Endodermal cell (in vitro differentiated cells): ENCODE measurements at regions not wholly inside any gene's neighbourhood (a gene's known extent, or its start where the extent isn't known, plus 50 kb on each side); places are given as distances from the start of the nearest gene placed in this dataset.

Experiments
- DNase-seq: peaks from one replicate; pipeline ENCODE4 v3.0.0-alpha.2; 2017
- H3K27ac ChIP-seq: 2 replicates; pipeline ENCODE4 v1.5.1; 2013; ENCODE audit warnings: mild to moderate bottlenecking, low read depth, low read length, moderate library complexity
- H3K27me3 ChIP-seq: 2 replicates; pipeline ENCODE4 v1.6.1; 2013; ENCODE audit warnings: mild to moderate bottlenecking, low read length, moderate library complexity; ENCODE audit not compliant: insufficient read depth, control insufficient read depth, poor library complexity, severe bottlenecking
- H3K36me3 ChIP-seq: 2 replicates; pipeline ENCODE4 v1.7.0; 2013; ENCODE audit warnings: mild to moderate bottlenecking, low read length, moderate library complexity; ENCODE audit not compliant: control insufficient read depth, insufficient read depth
- H3K4me1 ChIP-seq: one replicate; pipeline ENCODE4 v1.7.0; 2013; ENCODE audit warnings: low read length; ENCODE audit not compliant: control insufficient read depth, insufficient read depth
- H3K4me3 ChIP-seq: 2 replicates; pipeline ENCODE4 v1.5.1; 2013; ENCODE audit warnings: mild to moderate bottlenecking, low read length, moderate library complexity
- H3K9ac ChIP-seq: 2 replicates; pipeline ENCODE4 v1.6.1; 2013; ENCODE audit warnings: mild to moderate bottlenecking, low read length, moderate library complexity; ENCODE audit not compliant: poor library complexity, severe bottlenecking; ENCODE audit errors: extremely low read depth
- H3K9me3 ChIP-seq: 2 replicates; pipeline ENCODE4 v1.6.1; 2013; ENCODE audit warnings: mild to moderate bottlenecking, low read length, moderate library complexity; ENCODE audit not compliant: control insufficient read depth
- H3K27ac Mint-ChIP-seq: 2 replicates; pipeline ENCODE4 v1.8.0; 2020; ENCODE audit warnings: mixed read lengths
- H3K27me3 Mint-ChIP-seq: 2 replicates; pipeline ENCODE4 v1.8.0; 2021; ENCODE audit warnings: mild to moderate bottlenecking, mixed read lengths; ENCODE audit not compliant: insufficient read depth
- H3K36me3 Mint-ChIP-seq: 2 replicates; pipeline ENCODE4 v1.8.0; 2020; ENCODE audit warnings: low read depth, mixed read lengths
- H3K4me1 Mint-ChIP-seq: 2 replicates; pipeline ENCODE4 v1.8.0; 2020; ENCODE audit warnings: mixed read lengths
- H3K4me3 Mint-ChIP-seq: 2 replicates; pipeline ENCODE4 v1.8.0; 2020; ENCODE audit warnings: mild to moderate bottlenecking, moderate library complexity, mixed read lengths
- H3K9me3 Mint-ChIP-seq: 2 replicates; pipeline ENCODE4 v1.8.0; 2020; ENCODE audit warnings: mild to moderate bottlenecking, mixed read lengths
- CTCF ChIP-seq: fragments of 200-600 bp; sonication (generic); conservative IDR thresholded peaks from 2 replicates; pipeline ENCODE4 v1.5.0; 2021; ENCODE audit warnings: antibody characterized with exemption, mild to moderate bottlenecking
- WGBS, 2 experiments: methylation state at CpG; one replicate each; pipeline versions ENCODE4 v1.1.5 to v1.1.7; 2013; ENCODE audit warnings: missing lambda C conversion rate in 2 of 2, mixed read lengths in 1 of 2; ENCODE audit not compliant: insufficient coverage in 1 of 2, insufficient read length in 1 of 2; 5-methylcytosine and 5-hydroxymethylcytosine counted together

DNA sequence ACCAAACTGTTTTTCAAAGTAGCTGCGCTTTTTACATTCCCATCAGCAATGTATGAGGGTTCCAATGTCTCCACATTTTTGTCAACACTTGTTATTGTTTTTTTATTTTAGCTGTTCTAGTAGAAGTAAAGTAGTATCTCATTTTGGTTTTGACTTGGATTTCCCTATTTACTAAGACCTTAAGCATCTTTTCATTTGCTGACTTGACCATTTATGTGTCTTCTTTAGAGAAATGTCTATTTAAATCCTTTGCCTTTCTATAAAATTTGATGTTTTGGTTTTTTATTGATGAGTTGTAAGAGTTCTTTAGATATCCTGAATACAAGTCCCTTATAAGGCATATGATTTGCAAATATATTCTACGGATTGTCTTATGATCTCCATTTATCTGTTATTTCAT lies 110.6 kb downstream of the CD164 start:
- Mint-ChIP-seq H3K27ac (no peak overlapping the region), H3K27me3 (no peaks in the 10 kb centered on the region), H3K9me3 (peaks cover 23% of the 10 kb centered on the region), H3K4me1 (no peaks in the 10 kb centered on the region), H3K4me3 (no peak overlapping the region), H3K36me3 (peaks cover 24% of the 10 kb centered on the region)
- Histone ChIP-seq H3K27ac (no peak overlapping the region), H3K4me1 (no peaks in the 10 kb centered on the region), H3K4me3 (no peak overlapping the region), H3K9me3 (peaks cover 18% of the 10 kb centered on the region), H3K27me3 (no peaks in the 10 kb centered on the region), H3K36me3 (no peaks in the 10 kb centered on the region), H3K9ac (no peak overlapping the region)
- TF ChIP-seq CTCF = no peak
- WGBS, 2 experiments = 100% methylated on average over 2 of the region's 2 CpGs; no CpG with 5 or more reads in 1 of the 2 experiments
- DNase-seq = no peak

DNA sequence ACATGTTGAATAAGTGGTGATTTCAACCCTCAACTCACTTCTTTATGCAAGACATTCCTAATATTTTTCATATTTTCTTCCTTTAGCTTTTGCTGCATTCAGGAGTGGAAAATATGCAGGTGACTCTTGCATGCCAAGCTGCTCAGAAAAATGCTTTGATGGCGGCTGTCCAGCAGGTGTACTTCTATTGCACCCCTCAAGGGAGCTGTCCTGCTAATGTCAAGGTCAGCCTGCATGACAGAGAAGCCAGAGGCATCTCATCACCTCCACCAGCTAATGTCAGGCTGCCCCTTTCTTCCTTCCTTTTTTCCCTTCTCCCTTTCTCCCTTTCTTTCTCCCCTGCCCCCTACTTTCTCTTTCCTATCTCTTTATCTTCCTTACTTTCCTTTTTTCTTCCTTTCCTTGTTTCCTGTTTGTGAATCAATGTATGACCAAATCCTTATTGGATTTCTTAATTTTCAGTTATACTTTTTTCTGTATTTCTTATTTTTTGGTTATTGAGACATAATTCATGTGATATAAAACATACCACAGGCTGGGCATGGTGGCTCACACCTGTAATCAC lies 112.2 kb downstream of the CD164 start:
- no peak for DNase-seq
- 91 to 100% methylated on average over 1 of the region's 1 CpG for WGBS, 2 experiments
- Histone ChIP-seq H3K27me3 (no peaks in the 10 kb centered on the region), H3K36me3 (no peaks in the 10 kb centered on the region), H3K9me3 (peaks cover 18% of the 10 kb centered on the region), H3K4me3 (no peak overlapping the region), H3K9ac (no peak overlapping the region), H3K27ac (no peak overlapping the region), H3K4me1 (no peaks in the 10 kb centered on the region)
- no peak for TF ChIP-seq CTCF
- no peak overlapping the region for H3K4me3 Mint-ChIP-seq
- peaks cover 29% of the 10 kb centered on the region for H3K36me3 Mint-ChIP-seq
- no peaks in the 10 kb centered on the region for H3K4me1 Mint-ChIP-seq
- no peaks in the 10 kb centered on the region for H3K27me3 Mint-ChIP-seq
- peaks cover 23% of the 10 kb centered on the region for H3K9me3 Mint-ChIP-seq
- no peak overlapping the region for H3K27ac Mint-ChIP-seq

GRCh38 chr6:109269057-109269456 lies 113.2 kb downstream of the CD164 start:
- Mint-ChIP-seq H3K4me3 (no peak overlapping the region), H3K36me3 (peaks cover 29% of the 10 kb centered on the region), H3K27me3 (no peaks in the 10 kb centered on the region), H3K9me3 (peaks cover 23% of the 10 kb centered on the region), H3K4me1 (no peaks in the 10 kb centered on the region), H3K27ac (no peak overlapping the region)
- Histone ChIP-seq H3K9ac (no peak overlapping the region), H3K36me3 (no peaks in the 10 kb centered on the region), H3K9me3 (peaks cover 18% of the 10 kb centered on the region), H3K4me3 (no peak overlapping the region), H3K4me1 (no peaks in the 10 kb centered on the region), H3K27me3 (no peaks in the 10 kb centered on the region), H3K27ac (no peak overlapping the region)
- 88 to 94% methylated on average over 5 to 7 of the region's 7 CpGs for WGBS, 2 experiments
- no peak for DNase-seq
- no peak for TF ChIP-seq CTCF
